Breast epithelium (tissue), 4 donors: ENCODE measurements at regions not wholly inside any gene's neighbourhood (a gene's known extent, or its start where the extent isn't known, plus 50 kb on each side); places are given as distances from the start of the nearest gene placed in this dataset.
A peak's percentile ranks its signal among the peaks of the same experiment; 100 is the strongest.

Experiments
- DNase-seq, 2 donors: peaks; one replicate each; pipeline ENCODE4 v3.0.0-alpha.2; 2019; ENCODE audit warnings: low spot score in 2 of 2
- H3K27ac ChIP-seq, 2 donors: fragments of 200-600 bp; sonication (generic) in 1 of 2; one replicate each; pipeline ENCODE4 v1.5.1; 2016 to 2019; ENCODE audit warnings: mild to moderate bottlenecking in 1 of 2
- H3K27me3 ChIP-seq, 2 donors: fragments of 200-600 bp; sonication (generic) in 1 of 2; one replicate each; pipeline versions ENCODE4 v1.5.1 to v1.6.0; 2017 to 2019; ENCODE audit warnings: control low read depth in 1 of 2, mild to moderate bottlenecking in 1 of 2
- H3K36me3 ChIP-seq: fragments of 200-600 bp; one replicate; pipeline ENCODE4 v1.5.1; 2019
- H3K4me1 ChIP-seq, 2 donors: fragments of 200-600 bp; sonication (generic); one replicate each; pipeline ENCODE4 v1.5.1; 2016 to 2019; ENCODE audit warnings: control low read depth in 1 of 2
- H3K4me3 ChIP-seq, 3 donors: fragments of 200-600 bp; sonication (generic); 1 replicate in 2 of 3; 2 replicates in 1 of 3; pipeline ENCODE4 v1.5.1; 2016 to 2019; ENCODE audit warnings: mild to moderate bottlenecking in 3 of 3, moderate library complexity in 2 of 3
- H3K9me3 ChIP-seq, 2 donors: fragments of 200-600 bp; sonication (generic) in 1 of 2; one replicate each; pipeline ENCODE4 v1.5.1; 2016 to 2019; ENCODE audit warnings: control low read depth in 1 of 2
- POLR2A ChIP-seq: fragments of 450-650 bp; IDR thresholded peaks from one replicate; pipeline ENCODE4 v1.6.1; 2016; ENCODE audit warnings: antibody characterized with exemption, mild to moderate bottlenecking, moderate library complexity
- POLR2AphosphoS5 ChIP-seq, 3 donors: sonication (generic); formaldehyde crosslinking; IDR thresholded peaks; one replicate each; pipeline ENCODE4 v1.6.1; 2017; ENCODE audit warnings: antibody characterized with exemption in 3 of 3
- intact Hi-C: fragments of 100-400 bp; cut with DNase I; formaldehyde crosslinking; loops from one replicate; pipeline ENCODE4 v1.15.1; 2023; ENCODE audit warnings: low total_unique reads
- TF ChIP-seq, protein P1 (sequence below), 3 donors: fragments of 450-650 bp; IDR thresholded peaks; one replicate each; pipeline ENCODE4 v1.5.1; 2016 to 2017; ENCODE audit warnings: antibody characterized with exemption in 3 of 3, mild to moderate bottlenecking in 3 of 3, moderate library complexity in 3 of 3

DNA sequence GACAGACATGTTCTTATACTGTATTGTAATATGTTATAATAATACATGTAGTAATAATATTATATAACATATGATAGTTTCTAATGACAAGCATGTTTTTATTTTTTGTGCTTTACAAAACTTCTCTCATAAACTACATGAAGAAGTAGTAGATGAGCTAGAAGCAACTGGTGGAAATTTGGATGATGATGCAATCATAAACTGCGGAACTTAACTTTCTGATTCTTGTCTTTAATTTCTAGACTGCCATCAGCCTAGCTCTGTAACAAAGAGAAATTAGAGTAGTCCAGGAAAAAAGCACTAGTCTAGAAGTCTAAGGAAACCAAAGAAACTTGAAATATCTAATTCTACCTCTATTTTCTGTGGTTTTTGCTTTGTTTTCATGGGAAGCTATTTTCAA, 71.0 kb upstream of the SPATS2L start:
- Histone ChIP-seq H3K27me3 (no peaks in the 10 kb centered on the region), H3K27ac (no peak overlapping the region), H3K36me3 (no peaks in the 10 kb centered on the region), H3K4me1 (no peaks in the 10 kb centered on the region), H3K4me3 (no peak overlapping the region), H3K9me3 (no peaks in the 10 kb centered on the region)
- no peak for DNase-seq
- TF ChIP-seq, protein P1, sequence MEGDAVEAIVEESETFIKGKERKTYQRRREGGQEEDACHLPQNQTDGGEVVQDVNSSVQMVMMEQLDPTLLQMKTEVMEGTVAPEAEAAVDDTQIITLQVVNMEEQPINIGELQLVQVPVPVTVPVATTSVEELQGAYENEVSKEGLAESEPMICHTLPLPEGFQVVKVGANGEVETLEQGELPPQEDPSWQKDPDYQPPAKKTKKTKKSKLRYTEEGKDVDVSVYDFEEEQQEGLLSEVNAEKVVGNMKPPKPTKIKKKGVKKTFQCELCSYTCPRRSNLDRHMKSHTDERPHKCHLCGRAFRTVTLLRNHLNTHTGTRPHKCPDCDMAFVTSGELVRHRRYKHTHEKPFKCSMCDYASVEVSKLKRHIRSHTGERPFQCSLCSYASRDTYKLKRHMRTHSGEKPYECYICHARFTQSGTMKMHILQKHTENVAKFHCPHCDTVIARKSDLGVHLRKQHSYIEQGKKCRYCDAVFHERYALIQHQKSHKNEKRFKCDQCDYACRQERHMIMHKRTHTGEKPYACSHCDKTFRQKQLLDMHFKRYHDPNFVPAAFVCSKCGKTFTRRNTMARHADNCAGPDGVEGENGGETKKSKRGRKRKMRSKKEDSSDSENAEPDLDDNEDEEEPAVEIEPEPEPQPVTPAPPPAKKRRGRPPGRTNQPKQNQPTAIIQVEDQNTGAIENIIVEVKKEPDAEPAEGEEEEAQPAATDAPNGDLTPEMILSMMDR (IDR thresholded peaks at IDR 0.05) = no peak
- TF ChIP-seq POLR2A (no peak), POLR2AphosphoS5 (IDR thresholded peaks at IDR 0.05) (no peak)
- intact Hi-C loops = no loop called here

DNA sequence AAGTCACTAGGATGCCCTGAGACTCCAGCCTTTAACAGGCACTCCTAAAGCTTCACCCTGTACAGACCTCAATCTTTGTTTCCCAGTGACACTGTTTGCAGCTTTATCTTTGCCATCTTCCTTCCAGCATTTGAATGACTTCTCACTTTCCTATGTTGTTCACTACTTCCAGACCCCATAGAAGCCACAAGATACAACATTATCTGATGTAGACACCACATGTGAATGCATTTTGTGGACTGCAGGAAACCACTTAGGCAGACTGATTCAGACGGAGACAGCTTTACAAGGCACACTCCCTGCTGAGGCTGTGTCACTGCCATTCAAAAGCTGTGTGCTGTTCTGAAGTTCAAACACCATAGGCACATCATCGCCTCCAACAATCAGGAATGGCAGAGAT, 67.3 kb upstream of the SPATS2L start:
- DNase-seq = no peak
- Histone ChIP-seq H3K4me1 (no peaks in the 10 kb centered on the region), H3K36me3 (no peaks in the 10 kb centered on the region), H3K4me3 (no peak overlapping the region), H3K27me3 (no peaks in the 10 kb centered on the region), H3K9me3 (no peaks in the 10 kb centered on the region), H3K27ac (no peak overlapping the region)
- no peak for TF ChIP-seq POLR2AphosphoS5 (IDR thresholded peaks at IDR 0.05)
- no peak for TF ChIP-seq POLR2A
- TF ChIP-seq, protein P1 (IDR thresholded peaks at IDR 0.05) = no peak
- intact Hi-C loops = no loop called here

DNA sequence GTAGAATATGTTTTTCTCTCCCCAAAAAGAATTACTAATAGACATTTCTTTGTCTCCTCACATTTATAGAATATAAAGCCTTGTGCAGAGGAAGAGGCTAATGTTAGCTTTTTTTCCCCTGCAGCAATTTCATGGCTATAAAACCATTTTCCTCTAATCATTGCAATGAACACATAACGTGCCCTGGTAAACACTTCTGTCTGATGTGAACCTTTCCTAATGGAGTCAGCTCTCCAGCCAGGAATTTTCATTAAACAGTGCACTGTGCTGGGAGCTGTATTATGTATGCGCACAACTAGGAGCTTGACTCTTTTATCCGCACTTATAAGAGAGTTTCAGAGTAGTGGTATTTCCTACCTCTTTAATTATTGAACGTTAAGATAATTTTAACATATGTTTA, 63.9 kb upstream of the SPATS2L start:
- intact Hi-C loops = no loop called here
- no peak for DNase-seq
- Histone ChIP-seq H3K9me3 (no peaks in the 10 kb centered on the region), H3K27me3 (no peaks in the 10 kb centered on the region), H3K27ac (no peak overlapping the region), H3K4me3 (no peak overlapping the region), H3K4me1 (no peaks in the 10 kb centered on the region), H3K36me3 (no peaks in the 10 kb centered on the region)
- TF ChIP-seq, protein P1 (IDR thresholded peaks at IDR 0.05) = no peak
- TF ChIP-seq POLR2AphosphoS5 (IDR thresholded peaks at IDR 0.05) (no peak), POLR2A (no peak)

DNA sequence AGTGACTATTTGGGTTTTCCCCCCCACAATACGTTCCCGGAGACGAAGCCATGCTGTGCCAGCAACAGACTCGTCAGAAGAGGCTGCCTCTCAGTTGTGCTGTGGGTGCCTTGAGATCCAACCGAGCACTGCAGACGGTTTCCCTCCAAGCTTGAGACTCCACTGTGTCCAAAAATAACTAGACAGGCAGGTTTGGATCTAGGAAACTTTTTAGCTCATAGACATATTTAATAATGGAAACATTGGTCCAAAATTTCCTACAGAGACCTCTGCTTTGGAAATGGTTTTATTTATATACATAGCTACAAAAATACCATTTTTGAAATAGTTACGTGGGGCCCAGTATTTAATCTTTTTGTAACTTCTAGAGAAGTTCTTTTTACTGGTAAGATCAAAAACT, 63.1 kb upstream of the SPATS2L start:
- no peak overlapping the region for H3K27ac ChIP-seq
- H3K27me3 ChIP-seq = no peaks in the 10 kb centered on the region
- no peaks in the 10 kb centered on the region for H3K4me1 ChIP-seq
- no peaks in the 10 kb centered on the region for H3K9me3 ChIP-seq
- DNase-seq = no peak
- intact Hi-C loops = no loop called here
- TF ChIP-seq, protein P1 (IDR thresholded peaks at IDR 0.05) = no peak
- TF ChIP-seq POLR2A = no peak
- TF ChIP-seq POLR2AphosphoS5 (IDR thresholded peaks at IDR 0.05) = no peak
- no peaks in the 10 kb centered on the region for H3K36me3 ChIP-seq
- H3K4me3 ChIP-seq = peak overlapping the region in 2 of 3 donors; percentile 11 to 32

DNA sequence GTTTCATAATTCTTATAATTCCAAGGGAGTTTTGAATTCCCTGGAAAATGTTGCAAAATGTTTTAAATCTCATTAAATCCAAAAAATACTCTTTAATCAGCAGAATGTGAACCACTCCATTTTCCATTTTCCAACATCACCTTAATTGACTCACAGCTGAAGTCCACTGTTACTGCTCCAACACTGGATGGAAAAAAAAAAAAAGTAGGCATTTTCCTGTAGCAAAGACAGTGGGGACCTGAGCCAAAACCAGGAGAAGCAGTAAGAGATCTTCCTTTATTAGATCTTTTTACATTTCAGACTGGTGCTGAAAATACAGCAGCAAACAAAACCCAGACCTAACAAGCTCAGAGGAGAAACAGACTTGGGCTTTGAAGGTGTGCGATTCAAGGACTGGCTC, 62.4 kb upstream of the SPATS2L start:
- intact Hi-C loops = no loop called here
- no peaks in the 10 kb centered on the region for H3K9me3 ChIP-seq
- no peak overlapping the region for H3K27ac ChIP-seq
- H3K36me3 ChIP-seq = no peaks in the 10 kb centered on the region
- H3K27me3 ChIP-seq = no peaks in the 10 kb centered on the region
- TF ChIP-seq, protein P1 (IDR thresholded peaks at IDR 0.05) = no peak
- no peak for TF ChIP-seq POLR2AphosphoS5 (IDR thresholded peaks at IDR 0.05)
- no peak for TF ChIP-seq POLR2A
- no peak for DNase-seq
- H3K4me1 ChIP-seq = no peaks in the 10 kb centered on the region
- H3K4me3 ChIP-seq = no peak overlapping the region
